ENCODE measurements at regions not wholly inside any gene's neighbourhood (a gene's known extent, or its start where the extent isn't known, plus 50 kb on each side); places are given as distances from the start of the nearest gene placed in this dataset.

DNA sequence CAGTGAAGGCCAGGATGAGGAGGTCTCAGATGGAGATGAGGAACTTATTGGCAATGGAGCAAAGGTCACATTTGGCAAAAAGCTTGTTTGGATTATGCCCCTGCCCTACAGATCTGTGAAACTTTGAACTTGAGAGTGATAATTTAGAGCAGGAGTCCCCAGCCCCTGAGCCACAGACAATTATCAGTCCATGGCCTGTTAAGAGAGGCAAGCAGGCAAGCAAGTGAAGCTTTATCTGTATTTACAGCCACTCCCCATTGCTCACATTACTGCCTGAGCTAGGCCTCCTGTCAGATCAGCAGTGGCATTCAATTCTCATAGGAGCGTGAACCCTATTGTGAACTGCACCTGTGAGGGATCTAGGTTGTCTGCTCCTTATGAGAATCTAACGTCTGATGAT is 1076.9 kb upstream of the TENM4 start:
- no peak overlapping the region for H3K4me3 Mint-ChIP-seq
- H3K36me3 Mint-ChIP-seq (ENCODE audit: low read depth): no peaks in the 10 kb centered on the region
- H3K27ac Mint-ChIP-seq: no peak overlapping the region
- CTCF ChIA-PET: no interaction called here
- no peaks in the 10 kb centered on the region for H3K27me3 Mint-ChIP-seq (ENCODE audit: low read depth)
- no peak for DNase-seq
- no peaks in the 10 kb centered on the region for H3K4me1 Mint-ChIP-seq (ENCODE audit: low read depth)
- intact Hi-C loops (cut with micrococcal nuclease): no loop called here
- H3K9me3 Mint-ChIP-seq: peaks cover 2% of the 10 kb centered on the region

DNA sequence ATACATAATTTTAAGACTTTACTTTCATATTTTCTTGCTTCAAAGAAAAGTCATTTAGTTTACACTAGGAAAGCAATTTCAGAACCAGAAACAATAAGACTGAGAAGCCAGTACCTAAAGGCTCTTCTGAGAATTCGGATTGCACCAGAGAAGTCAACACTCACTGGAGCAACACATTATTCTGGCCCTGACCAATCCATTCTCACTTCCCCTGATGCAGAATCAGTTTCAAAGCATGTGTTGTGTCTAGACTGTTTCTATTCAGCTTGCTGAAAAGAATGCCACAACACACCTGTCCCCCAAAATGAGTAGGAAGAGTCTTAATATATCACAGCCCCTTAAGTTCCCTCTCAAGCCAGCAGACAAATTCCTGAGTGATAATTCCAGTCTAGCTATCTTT is 1074.3 kb upstream of the TENM4 start:
- Mint-ChIP-seq H3K9me3 (peaks cover 2% of the 10 kb centered on the region), H3K27ac (no peak overlapping the region), H3K4me1 (ENCODE audit: low read depth) (no peaks in the 10 kb centered on the region), H3K36me3 (ENCODE audit: low read depth) (no peaks in the 10 kb centered on the region), H3K27me3 (ENCODE audit: low read depth) (no peaks in the 10 kb centered on the region), H3K4me3 (no peak overlapping the region)
- intact Hi-C loops (cut with micrococcal nuclease): no loop called here
- CTCF ChIA-PET: no interaction called here
- no peak for DNase-seq

DNA sequence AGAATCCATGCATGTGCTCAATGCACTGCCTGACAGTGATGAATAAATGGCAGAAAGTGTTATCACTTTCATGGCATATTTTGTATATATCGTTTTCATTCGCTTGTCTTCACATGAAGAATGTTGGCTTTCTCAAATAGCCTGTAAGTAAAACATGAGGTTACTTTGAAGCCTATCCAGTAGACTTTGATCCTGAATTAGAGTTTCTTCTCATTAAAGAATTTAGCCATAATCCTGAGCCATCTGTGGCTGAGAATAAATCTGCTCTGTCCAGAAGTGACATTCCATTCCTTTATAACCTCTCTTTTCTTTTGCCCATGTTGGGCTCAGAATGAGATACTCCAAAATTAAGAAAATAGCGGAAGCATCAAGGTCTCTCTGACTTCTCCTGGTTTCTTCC is 1071.7 kb upstream of the TENM4 start:
- Mint-ChIP-seq H3K4me3 (no peak overlapping the region), H3K4me1 (ENCODE audit: low read depth) (no peaks in the 10 kb centered on the region), H3K27me3 (ENCODE audit: low read depth) (no peaks in the 10 kb centered on the region), H3K36me3 (ENCODE audit: low read depth) (no peaks in the 10 kb centered on the region), H3K27ac (no peak overlapping the region), H3K9me3 (peaks cover 12% of the 10 kb centered on the region)
- CTCF ChIA-PET: no interaction called here
- no peak for DNase-seq
- intact Hi-C loops (cut with micrococcal nuclease): no loop called here

DNA sequence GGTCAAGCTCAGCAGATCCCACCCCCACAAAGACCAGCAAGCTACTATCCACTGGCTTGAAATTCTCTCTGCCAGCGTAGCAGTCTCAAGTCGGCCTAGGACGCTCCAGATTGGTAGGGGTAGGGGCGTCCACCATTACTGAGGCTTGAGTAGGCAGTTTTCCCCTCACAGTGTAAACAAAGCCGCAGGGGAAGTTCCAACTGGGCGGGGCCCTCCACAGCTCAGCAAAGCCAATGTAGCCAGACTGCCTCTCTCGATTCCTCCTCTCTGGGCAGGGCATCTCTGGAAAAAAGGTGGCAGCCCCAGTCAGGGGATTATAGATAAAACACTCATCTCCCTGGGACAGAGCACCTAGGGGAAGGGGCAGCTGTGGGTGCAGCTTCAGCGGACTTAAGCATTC is 1064.9 kb upstream of the TENM4 start:
- H3K27ac Mint-ChIP-seq: no peak overlapping the region
- peaks cover 10% of the 10 kb centered on the region for H3K9me3 Mint-ChIP-seq
- H3K4me3 Mint-ChIP-seq: no peak overlapping the region
- CTCF ChIA-PET: no interaction called here
- DNase-seq: no peak
- intact Hi-C loops (cut with micrococcal nuclease): no loop called here
- H3K36me3 Mint-ChIP-seq (ENCODE audit: low read depth): no peaks in the 10 kb centered on the region
- H3K27me3 Mint-ChIP-seq (ENCODE audit: low read depth): no peaks in the 10 kb centered on the region
- H3K4me1 Mint-ChIP-seq (ENCODE audit: low read depth): no peaks in the 10 kb centered on the region

DNA sequence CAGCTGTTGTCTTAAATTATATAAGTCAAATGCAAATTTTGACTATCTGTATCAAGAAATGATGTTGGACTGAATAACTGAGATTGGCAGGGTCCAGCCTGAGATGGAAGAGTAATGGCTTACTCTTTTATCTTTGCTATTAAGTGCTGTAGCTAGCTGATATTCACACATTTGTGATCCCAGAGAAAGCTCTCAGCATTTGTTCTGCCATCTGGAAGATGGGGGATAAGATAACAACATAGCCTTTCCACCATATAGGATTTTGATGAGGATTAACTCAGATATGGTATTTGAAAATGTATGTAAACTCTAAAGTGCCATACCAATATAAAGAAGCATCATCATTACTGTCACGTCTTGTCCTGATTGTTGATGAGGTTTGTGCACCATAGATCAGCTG is 1063.2 kb upstream of the TENM4 start:
- no peaks in the 10 kb centered on the region for H3K27me3 Mint-ChIP-seq (ENCODE audit: low read depth)
- CTCF ChIA-PET: no interaction called here
- no peaks in the 10 kb centered on the region for H3K36me3 Mint-ChIP-seq (ENCODE audit: low read depth)
- H3K9me3 Mint-ChIP-seq: peaks cover 7% of the 10 kb centered on the region
- intact Hi-C loops (cut with micrococcal nuclease): no loop called here
- no peak overlapping the region for H3K27ac Mint-ChIP-seq
- DNase-seq: no peak
- H3K4me1 Mint-ChIP-seq (ENCODE audit: low read depth): no peaks in the 10 kb centered on the region
- H3K4me3 Mint-ChIP-seq: no peak overlapping the region

DNA sequence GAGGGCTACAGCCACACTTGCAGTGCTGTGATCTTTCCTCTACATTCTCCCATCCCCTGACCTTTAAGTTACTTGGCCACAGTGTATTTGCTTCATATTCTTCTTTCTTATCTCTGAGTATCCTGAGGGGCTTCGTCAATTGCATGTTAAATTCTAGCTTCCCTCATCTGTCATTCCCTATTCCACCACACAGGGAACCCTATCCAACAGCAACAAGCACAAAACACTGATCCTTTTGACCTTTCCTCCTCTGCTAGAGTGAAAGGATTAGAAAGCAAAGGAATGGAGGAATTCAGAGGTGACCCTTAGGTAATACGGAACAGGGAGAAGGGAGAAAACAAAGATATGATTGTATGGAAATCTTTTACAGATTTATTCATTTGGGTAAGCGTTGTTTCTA is 1061.7 kb upstream of the TENM4 start:
- no peak overlapping the region for H3K27ac Mint-ChIP-seq
- no peak for DNase-seq
- no peaks in the 10 kb centered on the region for H3K4me1 Mint-ChIP-seq (ENCODE audit: low read depth)
- CTCF ChIA-PET: no interaction called here
- H3K9me3 Mint-ChIP-seq: peaks cover under 1% of the 10 kb centered on the region
- no peaks in the 10 kb centered on the region for H3K27me3 Mint-ChIP-seq (ENCODE audit: low read depth)
- intact Hi-C loops (cut with micrococcal nuclease): no loop called here
- H3K4me3 Mint-ChIP-seq: no peak overlapping the region
- H3K36me3 Mint-ChIP-seq (ENCODE audit: low read depth): no peaks in the 10 kb centered on the region

DNA sequence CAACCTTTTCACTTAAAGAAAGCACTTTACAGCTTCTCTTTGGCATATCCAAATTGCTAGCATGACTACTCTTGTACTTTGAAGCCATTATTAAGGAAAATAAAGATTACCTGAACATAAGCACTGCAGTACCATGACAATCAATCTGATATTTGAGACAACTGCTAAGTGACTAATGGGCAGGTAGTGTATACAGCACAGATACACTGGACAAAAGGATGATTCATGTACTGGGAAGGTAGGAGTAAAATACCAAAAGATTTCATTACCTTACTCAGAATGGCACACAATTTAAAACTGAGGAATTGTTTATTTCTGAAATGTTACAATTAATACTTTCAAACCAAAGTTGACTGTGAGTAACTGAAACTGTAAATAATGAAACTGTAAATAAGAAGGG is 1054.3 kb upstream of the TENM4 start:
- no peaks in the 10 kb centered on the region for H3K27me3 Mint-ChIP-seq (ENCODE audit: low read depth)
- H3K9me3 Mint-ChIP-seq: peaks cover 16% of the 10 kb centered on the region
- H3K4me1 Mint-ChIP-seq (ENCODE audit: low read depth): no peaks in the 10 kb centered on the region
- H3K4me3 Mint-ChIP-seq: no peak overlapping the region
- no peaks in the 10 kb centered on the region for H3K36me3 Mint-ChIP-seq (ENCODE audit: low read depth)
- H3K27ac Mint-ChIP-seq: no peak overlapping the region
- DNase-seq: no peak
- CTCF ChIA-PET: no interaction called here
- intact Hi-C loops (cut with micrococcal nuclease): no loop called here

DNA sequence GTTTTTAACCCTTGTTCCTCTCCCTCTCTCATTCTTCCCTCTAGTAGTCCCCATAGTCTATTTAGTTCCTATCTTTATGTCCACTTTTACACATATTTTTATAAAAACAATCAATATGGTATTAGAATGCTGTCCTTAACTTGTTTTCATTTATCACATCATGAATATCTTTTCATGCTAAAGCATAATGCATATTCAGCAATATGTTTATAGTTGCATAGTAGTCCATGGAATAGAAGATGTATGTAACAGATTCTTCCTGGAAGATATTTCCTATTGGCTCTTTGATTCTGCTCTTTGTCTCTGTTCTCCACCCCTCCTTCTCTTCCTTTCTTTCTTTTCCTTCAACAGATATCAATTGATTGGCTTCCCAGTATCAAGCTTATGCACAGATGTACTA is 1047.1 kb upstream of the TENM4 start:
- no peak overlapping the region for H3K27ac Mint-ChIP-seq
- H3K4me1 Mint-ChIP-seq (ENCODE audit: low read depth): no peaks in the 10 kb centered on the region
- peaks cover 10% of the 10 kb centered on the region for H3K9me3 Mint-ChIP-seq
- no peaks in the 10 kb centered on the region for H3K36me3 Mint-ChIP-seq (ENCODE audit: low read depth)
- CTCF ChIA-PET: interaction anchor here (0.7 kb wide), 1 partner anchor 881 kb away, joined by 3 read pairs; no protein-coding TSS in a partner anchor
- DNase-seq: no peak
- no peaks in the 10 kb centered on the region for H3K27me3 Mint-ChIP-seq (ENCODE audit: low read depth)
- H3K4me3 Mint-ChIP-seq: no peak overlapping the region
- intact Hi-C loops (cut with micrococcal nuclease): no loop called here

DNA sequence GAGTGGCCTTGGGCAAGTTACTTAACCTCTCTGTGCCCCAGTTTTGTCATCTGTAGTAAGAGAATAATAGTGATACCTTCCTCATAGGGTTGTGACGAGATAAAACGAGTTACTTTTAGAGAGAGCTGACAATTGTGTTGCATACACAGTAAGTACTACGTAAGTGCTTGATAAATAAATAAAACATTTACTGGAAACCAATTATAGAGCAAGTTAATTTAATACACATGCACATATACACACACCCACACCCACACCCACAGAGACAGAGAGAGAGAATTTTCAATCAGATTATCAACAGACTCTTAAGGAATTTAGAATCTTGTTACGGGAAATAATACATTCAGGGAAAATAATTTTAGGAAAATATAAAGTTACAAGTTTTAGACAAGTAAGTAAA is 1045.8 kb upstream of the TENM4 start:
- H3K4me1 Mint-ChIP-seq (ENCODE audit: low read depth): no peaks in the 10 kb centered on the region
- no peaks in the 10 kb centered on the region for H3K27me3 Mint-ChIP-seq (ENCODE audit: low read depth)
- no peak overlapping the region for H3K27ac Mint-ChIP-seq
- peaks cover 7% of the 10 kb centered on the region for H3K9me3 Mint-ChIP-seq
- no peak for DNase-seq
- no peak overlapping the region for H3K4me3 Mint-ChIP-seq
- no peaks in the 10 kb centered on the region for H3K36me3 Mint-ChIP-seq (ENCODE audit: low read depth)
- intact Hi-C loops (cut with micrococcal nuclease): no loop called here
- CTCF ChIA-PET: interaction anchor here (0.5 kb wide), 1 partner anchor 1705 kb away, joined by 3 read pairs; no protein-coding TSS in a partner anchor

DNA sequence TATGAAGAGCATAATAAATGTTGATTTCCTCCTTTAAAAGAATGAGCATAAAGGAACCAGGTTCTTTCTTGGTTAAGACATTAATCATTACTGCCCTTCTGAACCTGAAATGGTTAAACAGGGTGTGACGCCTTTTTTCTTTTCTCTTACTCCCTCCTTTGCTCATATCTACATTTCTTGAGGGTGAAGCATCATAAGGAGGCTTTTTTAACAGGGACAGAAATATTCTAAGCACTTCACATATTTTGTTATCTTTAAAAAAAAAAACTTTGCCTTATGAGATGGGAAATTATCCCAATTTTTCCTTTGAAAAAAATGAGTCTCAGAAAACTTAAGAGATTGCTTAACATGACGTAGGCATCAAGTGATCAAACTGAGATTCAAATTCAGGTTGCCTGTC is 1036.3 kb upstream of the TENM4 start:
- no peak overlapping the region for H3K27ac Mint-ChIP-seq
- intact Hi-C loops (cut with micrococcal nuclease): no loop called here
- no peak overlapping the region for H3K4me3 Mint-ChIP-seq

DNA sequence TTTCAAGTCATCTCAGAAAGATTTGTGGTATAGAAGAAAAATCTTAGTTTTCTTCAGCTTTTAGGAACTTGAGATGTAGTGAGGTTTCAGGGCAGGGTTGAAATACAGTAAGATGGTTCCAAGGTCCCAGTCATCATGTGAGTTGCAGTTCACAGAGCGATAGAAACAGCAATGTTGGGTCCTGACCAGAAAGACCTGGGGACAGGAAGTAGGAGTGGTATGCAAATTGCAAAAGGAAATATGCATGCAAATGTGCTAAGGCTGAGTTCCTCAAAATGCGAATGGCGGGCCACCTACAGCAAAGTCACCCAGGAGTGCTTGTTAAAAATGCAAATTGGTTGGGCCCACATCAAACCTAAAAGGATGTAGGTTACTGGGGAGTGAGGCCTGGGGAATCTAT is 1032.7 kb upstream of the TENM4 start:
- Mint-ChIP-seq H3K27ac (no peak overlapping the region), H3K27me3 (ENCODE audit: low read depth) (no peaks in the 10 kb centered on the region), H3K4me3 (no peak overlapping the region), H3K36me3 (ENCODE audit: low read depth) (no peaks in the 10 kb centered on the region), H3K9me3 (peaks cover 5% of the 10 kb centered on the region), H3K4me1 (ENCODE audit: low read depth) (no peaks in the 10 kb centered on the region)
- intact Hi-C loops (cut with micrococcal nuclease): no loop called here
- CTCF ChIA-PET: no interaction called here
- no peak for DNase-seq

More for the DNA sequence above, 1036.3 kb upstream of the TENM4 start:
- DNase-seq: no peak
- Mint-ChIP-seq H3K27me3 (ENCODE audit: low read depth) (no peaks in the 10 kb centered on the region), H3K9me3 (no peaks in the 10 kb centered on the region), H3K4me1 (ENCODE audit: low read depth) (no peaks in the 10 kb centered on the region), H3K36me3 (ENCODE audit: low read depth) (no peaks in the 10 kb centered on the region)
- CTCF ChIA-PET: no interaction called here

DNA sequence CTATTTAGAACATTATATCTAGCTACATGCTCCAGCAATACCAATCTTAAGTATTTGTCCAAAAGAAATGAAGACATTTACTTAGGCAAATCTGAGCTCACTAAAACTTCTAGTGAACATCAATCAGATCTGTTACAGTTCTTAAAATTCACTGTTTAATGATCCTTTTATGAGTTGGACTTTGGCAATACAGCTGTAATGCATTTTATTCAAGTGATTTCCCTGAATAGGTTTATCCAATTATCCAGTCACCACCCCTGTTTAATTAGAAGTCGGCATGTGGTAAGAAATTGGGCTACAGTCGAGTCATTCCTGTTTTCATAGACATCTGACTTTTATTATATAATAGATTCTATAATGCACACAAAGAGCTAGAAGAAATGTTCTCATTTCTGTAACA is 1029.0 kb upstream of the TENM4 start:
- no peaks in the 10 kb centered on the region for H3K36me3 Mint-ChIP-seq (ENCODE audit: low read depth)
- no peak overlapping the region for H3K27ac Mint-ChIP-seq
- H3K9me3 Mint-ChIP-seq: peaks cover 15% of the 10 kb centered on the region
- H3K27me3 Mint-ChIP-seq (ENCODE audit: low read depth): no peaks in the 10 kb centered on the region
- intact Hi-C loops (cut with micrococcal nuclease): no loop called here
- H3K4me3 Mint-ChIP-seq: no peak overlapping the region
- no peak for DNase-seq
- H3K4me1 Mint-ChIP-seq (ENCODE audit: low read depth): no peaks in the 10 kb centered on the region
- CTCF ChIA-PET: no interaction called here

DNA sequence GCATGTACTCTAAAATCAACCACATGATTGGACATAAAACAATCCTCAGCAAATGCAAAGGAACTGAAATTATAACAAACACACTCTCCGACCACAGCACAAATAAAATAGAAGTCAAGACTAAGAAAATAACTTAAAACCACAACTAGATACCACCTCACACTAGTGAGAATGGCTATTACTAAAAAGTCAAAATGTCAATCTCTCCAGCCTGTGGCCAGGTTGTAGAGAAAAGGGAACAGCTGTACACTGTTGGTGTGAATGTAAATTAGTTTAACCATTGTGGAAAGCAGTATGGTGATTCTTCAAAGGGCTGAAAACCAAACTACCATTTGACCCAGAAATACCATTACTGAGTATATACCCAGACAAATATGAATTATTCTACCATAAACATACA is 1025.7 kb upstream of the TENM4 start:
- Mint-ChIP-seq H3K4me1 (ENCODE audit: low read depth) (no peaks in the 10 kb centered on the region), H3K27ac (no peak overlapping the region), H3K4me3 (no peak overlapping the region), H3K9me3 (peaks cover 17% of the 10 kb centered on the region), H3K27me3 (ENCODE audit: low read depth) (no peaks in the 10 kb centered on the region), H3K36me3 (ENCODE audit: low read depth) (no peaks in the 10 kb centered on the region)
- no peak for DNase-seq
- CTCF ChIA-PET: no interaction called here
- intact Hi-C loops (cut with micrococcal nuclease): no loop called here

DNA sequence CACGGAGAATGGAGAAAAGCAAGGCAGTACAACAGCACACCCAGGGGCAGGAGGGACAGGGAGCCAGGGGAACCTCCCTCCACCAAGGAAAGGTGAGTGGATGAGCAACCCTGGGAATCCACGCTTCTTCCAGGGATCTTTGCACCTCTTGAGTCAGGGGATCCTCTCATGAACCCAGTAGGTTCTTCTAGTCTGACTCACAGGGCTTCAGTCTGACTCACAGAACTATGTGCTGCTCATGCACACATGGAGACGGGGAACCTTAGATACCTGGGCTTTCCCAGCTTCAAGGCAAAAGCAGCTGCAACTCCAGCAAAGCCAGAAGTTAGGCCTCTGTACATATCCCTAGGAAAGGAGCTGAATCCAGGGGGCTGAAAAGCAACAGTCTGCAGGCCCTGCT is 1021.4 kb upstream of the TENM4 start:
- H3K27me3 Mint-ChIP-seq (ENCODE audit: low read depth): no peaks in the 10 kb centered on the region
- H3K27ac Mint-ChIP-seq: no peak overlapping the region
- intact Hi-C loops (cut with micrococcal nuclease): no loop called here
- H3K4me3 Mint-ChIP-seq: no peak overlapping the region
- peaks cover 12% of the 10 kb centered on the region for H3K9me3 Mint-ChIP-seq
- H3K4me1 Mint-ChIP-seq (ENCODE audit: low read depth): no peaks in the 10 kb centered on the region
- DNase-seq: no peak
- CTCF ChIA-PET: no interaction called here
- H3K36me3 Mint-ChIP-seq (ENCODE audit: low read depth): no peaks in the 10 kb centered on the region
